ENCODE measurements at regions not wholly inside any gene's neighbourhood (a gene's known extent, or its start where the extent isn't known, plus 50 kb on each side); places are given as distances from the start of the nearest gene placed in this dataset.

DNA sequence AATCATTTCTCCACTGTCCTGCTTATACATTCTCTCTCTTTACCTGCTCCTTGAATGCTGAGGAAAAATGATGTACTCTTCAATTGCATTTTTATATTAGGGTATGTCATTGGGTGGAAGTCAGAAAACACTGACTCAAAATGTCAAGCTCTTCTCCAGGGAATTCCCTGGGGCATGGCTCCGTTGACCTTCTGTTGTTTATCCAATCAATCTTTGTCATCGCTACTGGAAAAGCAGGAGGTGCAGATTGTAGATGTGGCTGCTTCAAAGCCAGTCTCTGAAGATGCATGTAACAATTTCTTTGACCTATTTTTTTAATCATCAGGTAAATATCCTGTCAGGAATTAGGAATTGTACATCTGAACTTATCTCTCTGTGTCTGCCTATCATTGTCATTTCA lies 63.9 kb upstream of the TENT5A start:
- DNase-seq (ENCODE audit: low spot score) (no peak), ATAC-seq (no peak)
- Mint-ChIP-seq H3K4me1 (0 out of 2 replicates have a peak, but pooled peaks cover 3% of the 10 kb centered on the region), H3K27me3 (ENCODE audit: low read depth) (no peaks in the 10 kb centered on the region), H3K4me3 (no peak overlapping the region), H3K36me3 (no peaks in the 10 kb centered on the region), H3K9me3 (no peaks in the 10 kb centered on the region), H3K27ac (no peak overlapping the region)
- no peak for TF ChIP-seq NR1H2 (CRISPR knock-in tag; IDR thresholded peaks at IDR 0.05)
- no peak for TF ChIP-seq ZNF219 (CRISPR knock-in tag; IDR thresholded peaks at IDR 0.05; ENCODE audit: borderline replicate concordance)
- TF ChIP-seq IRF2 (CRISPR knock-in tag; IDR thresholded peaks at IDR 0.05; ENCODE audit: borderline replicate concordance, low read depth) = no peak
- no peak for TF ChIP-seq FOXJ3 (CRISPR knock-in tag; IDR thresholded peaks at IDR 0.05; ENCODE audit: borderline replicate concordance)
- no peak for TF ChIP-seq TCF7 (CRISPR knock-in tag; IDR thresholded peaks at IDR 0.05; ENCODE audit: low read depth)
- TF ChIP-seq, protein P1, sequence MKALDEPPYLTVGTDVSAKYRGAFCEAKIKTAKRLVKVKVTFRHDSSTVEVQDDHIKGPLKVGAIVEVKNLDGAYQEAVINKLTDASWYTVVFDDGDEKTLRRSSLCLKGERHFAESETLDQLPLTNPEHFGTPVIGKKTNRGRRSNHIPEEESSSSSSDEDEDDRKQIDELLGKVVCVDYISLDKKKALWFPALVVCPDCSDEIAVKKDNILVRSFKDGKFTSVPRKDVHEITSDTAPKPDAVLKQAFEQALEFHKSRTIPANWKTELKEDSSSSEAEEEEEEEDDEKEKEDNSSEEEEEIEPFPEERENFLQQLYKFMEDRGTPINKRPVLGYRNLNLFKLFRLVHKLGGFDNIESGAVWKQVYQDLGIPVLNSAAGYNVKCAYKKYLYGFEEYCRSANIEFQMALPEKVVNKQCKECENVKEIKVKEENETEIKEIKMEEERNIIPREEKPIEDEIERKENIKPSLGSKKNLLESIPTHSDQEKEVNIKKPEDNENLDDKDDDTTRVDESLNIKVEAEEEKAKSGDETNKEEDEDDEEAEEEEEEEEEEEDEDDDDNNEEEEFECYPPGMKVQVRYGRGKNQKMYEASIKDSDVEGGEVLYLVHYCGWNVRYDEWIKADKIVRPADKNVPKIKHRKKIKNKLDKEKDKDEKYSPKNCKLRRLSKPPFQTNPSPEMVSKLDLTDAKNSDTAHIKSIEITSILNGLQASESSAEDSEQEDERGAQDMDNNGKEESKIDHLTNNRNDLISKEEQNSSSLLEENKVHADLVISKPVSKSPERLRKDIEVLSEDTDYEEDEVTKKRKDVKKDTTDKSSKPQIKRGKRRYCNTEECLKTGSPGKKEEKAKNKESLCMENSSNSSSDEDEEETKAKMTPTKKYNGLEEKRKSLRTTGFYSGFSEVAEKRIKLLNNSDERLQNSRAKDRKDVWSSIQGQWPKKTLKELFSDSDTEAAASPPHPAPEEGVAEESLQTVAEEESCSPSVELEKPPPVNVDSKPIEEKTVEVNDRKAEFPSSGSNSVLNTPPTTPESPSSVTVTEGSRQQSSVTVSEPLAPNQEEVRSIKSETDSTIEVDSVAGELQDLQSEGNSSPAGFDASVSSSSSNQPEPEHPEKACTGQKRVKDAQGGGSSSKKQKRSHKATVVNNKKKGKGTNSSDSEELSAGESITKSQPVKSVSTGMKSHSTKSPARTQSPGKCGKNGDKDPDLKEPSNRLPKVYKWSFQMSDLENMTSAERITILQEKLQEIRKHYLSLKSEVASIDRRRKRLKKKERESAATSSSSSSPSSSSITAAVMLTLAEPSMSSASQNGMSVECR (CRISPR knock-in tag; IDR thresholded peaks at IDR 0.05; ENCODE audit: borderline replicate concordance) = no peak
- TF ChIP-seq, protein P2, sequence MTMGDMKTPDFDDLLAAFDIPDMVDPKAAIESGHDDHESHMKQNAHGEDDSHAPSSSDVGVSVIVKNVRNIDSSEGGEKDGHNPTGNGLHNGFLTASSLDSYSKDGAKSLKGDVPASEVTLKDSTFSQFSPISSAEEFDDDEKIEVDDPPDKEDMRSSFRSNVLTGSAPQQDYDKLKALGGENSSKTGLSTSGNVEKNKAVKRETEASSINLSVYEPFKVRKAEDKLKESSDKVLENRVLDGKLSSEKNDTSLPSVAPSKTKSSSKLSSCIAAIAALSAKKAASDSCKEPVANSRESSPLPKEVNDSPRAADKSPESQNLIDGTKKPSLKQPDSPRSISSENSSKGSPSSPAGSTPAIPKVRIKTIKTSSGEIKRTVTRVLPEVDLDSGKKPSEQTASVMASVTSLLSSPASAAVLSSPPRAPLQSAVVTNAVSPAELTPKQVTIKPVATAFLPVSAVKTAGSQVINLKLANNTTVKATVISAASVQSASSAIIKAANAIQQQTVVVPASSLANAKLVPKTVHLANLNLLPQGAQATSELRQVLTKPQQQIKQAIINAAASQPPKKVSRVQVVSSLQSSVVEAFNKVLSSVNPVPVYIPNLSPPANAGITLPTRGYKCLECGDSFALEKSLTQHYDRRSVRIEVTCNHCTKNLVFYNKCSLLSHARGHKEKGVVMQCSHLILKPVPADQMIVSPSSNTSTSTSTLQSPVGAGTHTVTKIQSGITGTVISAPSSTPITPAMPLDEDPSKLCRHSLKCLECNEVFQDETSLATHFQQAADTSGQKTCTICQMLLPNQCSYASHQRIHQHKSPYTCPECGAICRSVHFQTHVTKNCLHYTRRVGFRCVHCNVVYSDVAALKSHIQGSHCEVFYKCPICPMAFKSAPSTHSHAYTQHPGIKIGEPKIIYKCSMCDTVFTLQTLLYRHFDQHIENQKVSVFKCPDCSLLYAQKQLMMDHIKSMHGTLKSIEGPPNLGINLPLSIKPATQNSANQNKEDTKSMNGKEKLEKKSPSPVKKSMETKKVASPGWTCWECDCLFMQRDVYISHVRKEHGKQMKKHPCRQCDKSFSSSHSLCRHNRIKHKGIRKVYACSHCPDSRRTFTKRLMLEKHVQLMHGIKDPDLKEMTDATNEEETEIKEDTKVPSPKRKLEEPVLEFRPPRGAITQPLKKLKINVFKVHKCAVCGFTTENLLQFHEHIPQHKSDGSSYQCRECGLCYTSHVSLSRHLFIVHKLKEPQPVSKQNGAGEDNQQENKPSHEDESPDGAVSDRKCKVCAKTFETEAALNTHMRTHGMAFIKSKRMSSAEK (CRISPR knock-in tag; IDR thresholded peaks at IDR 0.05; ENCODE audit: borderline replicate concordance) = no peak
- TF ChIP-seq SMAD3 (CRISPR knock-in tag; IDR thresholded peaks at IDR 0.05; ENCODE audit: borderline replicate concordance) = no peak
- no peak for TF ChIP-seq STAT6 (CRISPR knock-in tag; conservative IDR thresholded peaks at IDR 0.05; ENCODE audit: low read depth)
- no peak for TF ChIP-seq GTF2I (CRISPR knock-in tag; conservative IDR thresholded peaks at IDR 0.05)
- TF ChIP-seq EMX1 (CRISPR knock-in tag; IDR thresholded peaks at IDR 0.05) = no peak
- ChIA-PET CTCF (no interaction called here), POLR2A (no interaction called here)

DNA sequence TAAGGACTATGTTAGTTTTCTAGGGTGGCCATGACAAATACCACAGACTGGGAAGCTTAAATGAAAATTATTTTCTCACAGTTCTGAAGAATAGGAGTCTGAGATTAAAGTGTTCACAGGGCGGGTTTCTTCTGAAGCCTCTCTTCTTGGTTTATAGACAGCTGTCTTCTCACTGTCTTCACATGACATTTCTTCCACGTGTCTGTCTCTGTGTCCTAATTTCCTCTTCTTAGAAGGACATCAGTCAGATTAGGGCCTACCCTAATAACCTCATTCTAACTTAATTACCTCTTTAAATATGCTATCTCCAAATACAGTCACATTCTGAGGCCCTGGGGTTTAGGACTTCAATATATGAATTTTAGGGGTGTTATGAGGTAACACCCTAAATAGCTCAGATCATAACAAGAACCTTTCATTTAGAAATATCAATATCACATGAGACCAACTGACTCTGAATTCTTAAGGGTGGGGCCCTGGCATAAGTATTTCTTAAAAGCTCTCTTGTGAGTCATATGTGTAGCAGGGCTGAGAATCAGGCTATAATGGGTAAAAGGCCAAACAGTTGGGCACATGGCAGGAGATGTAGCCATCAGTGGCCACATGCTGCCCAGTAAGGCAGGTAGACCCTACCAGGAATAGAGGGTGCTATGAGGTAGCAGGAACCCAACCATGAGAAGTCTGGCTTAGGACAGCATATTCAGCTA lies 62.0 kb upstream of the TENT5A start:
- CTCF ChIA-PET = no interaction called here
- TF ChIP-seq ZNF138 (CRISPR knock-in tag; conservative IDR thresholded peaks at IDR 0.05) (no peak), ZNF512 (CRISPR knock-in tag; IDR thresholded peaks at IDR 0.05; ENCODE audit: borderline replicate concordance) (no peak), SMAD3 (CRISPR knock-in tag; IDR thresholded peaks at IDR 0.05; ENCODE audit: borderline replicate concordance) (no peak), FOXP4 (CRISPR knock-in tag; IDR thresholded peaks at IDR 0.05) (no peak), ZNF671 (CRISPR knock-in tag; IDR thresholded peaks at IDR 0.05) (no peak)
- TF ChIP-seq, protein P3, sequence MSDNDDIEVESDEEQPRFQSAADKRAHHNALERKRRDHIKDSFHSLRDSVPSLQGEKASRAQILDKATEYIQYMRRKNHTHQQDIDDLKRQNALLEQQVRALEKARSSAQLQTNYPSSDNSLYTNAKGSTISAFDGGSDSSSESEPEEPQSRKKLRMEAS (CRISPR knock-in tag; IDR thresholded peaks at IDR 0.05) = no peak

More for the DNA sequence above, 62.0 kb upstream of the TENT5A start:
- H3K27me3 Mint-ChIP-seq (ENCODE audit: low read depth) = no peaks in the 10 kb centered on the region
- no peaks in the 10 kb centered on the region for H3K4me1 Mint-ChIP-seq
- H3K4me3 Mint-ChIP-seq = no peak overlapping the region
- DNase-seq (ENCODE audit: low spot score) = no peak
- H3K9me3 Mint-ChIP-seq = no peaks in the 10 kb centered on the region
- POLR2A ChIA-PET = no interaction called here
- no peak for ATAC-seq
- no peak overlapping the region for H3K27ac Mint-ChIP-seq
- H3K36me3 Mint-ChIP-seq = no peaks in the 10 kb centered on the region

Data from WTC11 (cell line).